ENCODE measurements at regions not wholly inside any gene's neighbourhood (a gene's known extent, or its start where the extent isn't known, plus 50 kb on each side); places are given as distances from the start of the nearest gene placed in this dataset.

DNA sequence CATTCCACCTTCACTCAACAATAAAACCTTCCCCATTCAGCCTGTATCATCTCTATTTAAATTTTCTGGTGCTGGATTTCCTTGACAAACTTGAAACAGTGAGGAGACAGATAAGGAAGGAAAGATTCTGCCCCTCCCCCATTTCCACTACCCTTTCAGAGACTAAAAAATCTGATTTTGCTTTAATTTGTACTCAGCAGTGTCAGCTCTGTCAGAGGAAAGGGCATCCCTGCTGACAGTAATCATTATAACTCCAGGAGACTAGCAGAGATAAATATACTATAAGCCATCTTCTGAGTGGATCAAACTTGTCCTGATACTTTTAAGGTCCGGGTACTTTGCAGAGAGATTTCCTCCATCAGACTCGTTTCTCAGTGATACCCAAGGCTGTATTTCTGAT is 155.6 kb downstream of the SAMD5 start:
- no peak for TF ChIP-seq POLR2AphosphoS5 (IDR thresholded peaks at IDR 0.05; ENCODE audit: low read depth, low read length)
- TF ChIP-seq POLR2A (IDR thresholded peaks at IDR 0.05; ENCODE audit: low read depth, low read length) = no peak
